ENCODE measurements at regions not wholly inside any gene's neighbourhood (a gene's known extent, or its start where the extent isn't known, plus 50 kb on each side); places are given as distances from the start of the nearest gene placed in this dataset.

- ChIA-PET CTCF (no interaction called here), POLR2A (ENCODE audit: low non-redundant PET) (no interaction called here)
- no peak overlapping the region for H3K4me3 ChIP-seq (ENCODE audit: low read depth, low read length, poor library complexity, severe bottlenecking)
- H3K27me3 ChIP-seq (replicated peaks; ENCODE audit: insufficient read depth, low read depth, low read length, poor library complexity): peaks cover 4% of the 10 kb centered on the region
- H3K4me1 ChIP-seq (ENCODE audit: insufficient read depth, low read length, poor library complexity, severe bottlenecking): no peaks in the 10 kb centered on the region
- TF ChIP-seq EZH2 (IDR thresholded peaks at IDR 0.05; ENCODE audit: borderline replicate concordance, low read depth, low read length, poor library complexity, severe bottlenecking): no peak
- TF ChIP-seq CTCF (conservative IDR thresholded peaks at IDR 0.05; ENCODE audit: low read depth, low read length): no peak
- peaks cover 7% of the 10 kb centered on the region for H3K9me3 ChIP-seq (ENCODE audit: low read depth, low read length, poor library complexity, severe bottlenecking)
- H3K27ac ChIP-seq (ENCODE audit: low read depth, low read length, poor library complexity, severe bottlenecking): no peak overlapping the region
- no peaks in the 10 kb centered on the region for H3K36me3 ChIP-seq (ENCODE audit: insufficient read depth, low read length, poor library complexity, severe bottlenecking)
- intact Hi-C loops (cut with micrococcal nuclease; ENCODE audit: unreplicated experiment): no loop called here
- DNase-seq (ENCODE audit: low spot score): no peak
- BruUV-seq (replicated peaks): no TSS peak
Measured at GRCh38 chr2:126382998-126383397, 273.0 kb upstream of the GYPC start.

GRCh38 chr2:126383800-126384199, 272.2 kb upstream of the GYPC start:
- CTCF ChIA-PET: no interaction called here
- Histone ChIP-seq H3K27ac (ENCODE audit: low read depth, low read length, poor library complexity, severe bottlenecking) (no peak overlapping the region), H3K4me3 (ENCODE audit: low read depth, low read length, poor library complexity, severe bottlenecking) (no peak overlapping the region), H3K36me3 (ENCODE audit: insufficient read depth, low read length, poor library complexity, severe bottlenecking) (no peaks in the 10 kb centered on the region), H3K4me1 (ENCODE audit: insufficient read depth, low read length, poor library complexity, severe bottlenecking) (no peaks in the 10 kb centered on the region), H3K27me3 (replicated peaks; ENCODE audit: insufficient read depth, low read depth, low read length, poor library complexity) (peaks cover 2% of the 10 kb centered on the region), H3K9me3 (ENCODE audit: low read depth, low read length, poor library complexity, severe bottlenecking) (peaks cover 7% of the 10 kb centered on the region)
- no peak for DNase-seq (ENCODE audit: low spot score)
- TF ChIP-seq EZH2 (IDR thresholded peaks at IDR 0.05; ENCODE audit: borderline replicate concordance, low read depth, low read length, poor library complexity, severe bottlenecking): no peak
- no peak for TF ChIP-seq CTCF (conservative IDR thresholded peaks at IDR 0.05; ENCODE audit: low read depth, low read length)
- BruUV-seq (replicated peaks): no TSS peak
- intact Hi-C loops (cut with micrococcal nuclease; ENCODE audit: unreplicated experiment): no loop called here
- POLR2A ChIA-PET (ENCODE audit: low non-redundant PET): no interaction called here

- ChIA-PET CTCF (no interaction called here), POLR2A (ENCODE audit: low non-redundant PET) (no interaction called here)
- intact Hi-C loops (cut with micrococcal nuclease; ENCODE audit: unreplicated experiment): no loop called here
- H3K4me1 ChIP-seq (ENCODE audit: insufficient read depth, low read length, poor library complexity, severe bottlenecking): no peaks in the 10 kb centered on the region
- no peak overlapping the region for H3K27ac ChIP-seq (ENCODE audit: low read depth, low read length, poor library complexity, severe bottlenecking)
- DNase-seq (ENCODE audit: low spot score): no peak
- no peaks in the 10 kb centered on the region for H3K27me3 ChIP-seq (replicated peaks; ENCODE audit: insufficient read depth, low read depth, low read length, poor library complexity)
- no peaks in the 10 kb centered on the region for H3K36me3 ChIP-seq (ENCODE audit: insufficient read depth, low read length, poor library complexity, severe bottlenecking)
- H3K4me3 ChIP-seq (ENCODE audit: low read depth, low read length, poor library complexity, severe bottlenecking): no peak overlapping the region
- H3K9me3 ChIP-seq (ENCODE audit: low read depth, low read length, poor library complexity, severe bottlenecking): peaks cover 7% of the 10 kb centered on the region
- TF ChIP-seq CTCF (conservative IDR thresholded peaks at IDR 0.05; ENCODE audit: low read depth, low read length): no peak
- no peak for TF ChIP-seq EZH2 (IDR thresholded peaks at IDR 0.05; ENCODE audit: borderline replicate concordance, low read depth, low read length, poor library complexity, severe bottlenecking)
- no TSS peak for BruUV-seq (replicated peaks)
Measured at GRCh38 chr2:126385441-126385840, 270.5 kb upstream of the GYPC start.
